Renal cortical epithelial cell (primary cell): ENCODE measurements at regions not wholly inside any gene's neighbourhood (a gene's known extent, or its start where the extent isn't known, plus 50 kb on each side); places are given as distances from the start of the nearest gene placed in this dataset.

Experiments used
- DNase-seq: peaks from one replicate; pipeline ENCODE4 v3.0.0-alpha.2; 2011; ENCODE audit warnings: low read depth

GRCh38 chr3:148149556-148149955 lies 548.1 kb upstream of the AGTR1 start:
- no peak for DNase-seq

GRCh38 chr3:148150141-148150540 lies 547.6 kb upstream of the AGTR1 start:
- DNase-seq: no peak

- DNase-seq: peak; percentile 62
Observed at GRCh38 chr3:148158210-148158609, 539.5 kb upstream of the AGTR1 start.

GRCh38 chr3:148162132-148162531 lies 535.6 kb upstream of the AGTR1 start:
- DNase-seq: no peak

- DNase-seq: no peak
Observed at GRCh38 chr3:148168347-148168746, 529.4 kb upstream of the AGTR1 start.

- DNase-seq: no peak
Observed at GRCh38 chr3:148173851-148174250, 523.9 kb upstream of the AGTR1 start.

- no peak for DNase-seq
Observed at GRCh38 chr3:148175214-148175613, 522.5 kb upstream of the AGTR1 start.

- DNase-seq: peak; percentile 54
Observed at GRCh38 chr3:148178503-148178902, 519.2 kb upstream of the AGTR1 start.

- DNase-seq: no peak
Observed at GRCh38 chr3:148184798-148185197, 512.9 kb upstream of the AGTR1 start.

GRCh38 chr3:148186881-148187280 lies 510.8 kb upstream of the AGTR1 start:
- no peak for DNase-seq

GRCh38 chr3:148187296-148187695 lies 510.4 kb upstream of the AGTR1 start:
- DNase-seq: no peak

- no peak for DNase-seq
Observed at GRCh38 chr3:148190441-148190990, 507.2 kb upstream of the AGTR1 start.

- DNase-seq: no peak
Observed at GRCh38 chr3:148191966-148192365, 505.7 kb upstream of the AGTR1 start.

GRCh38 chr3:148197061-148197460 lies 500.6 kb upstream of the AGTR1 start:
- no peak for DNase-seq

GRCh38 chr3:148202386-148202785 lies 495.3 kb upstream of the AGTR1 start:
- DNase-seq: no peak

- no peak for DNase-seq
Observed at GRCh38 chr3:148203297-148204010, 494.2 kb upstream of the AGTR1 start.

GRCh38 chr3:148204131-148204530 lies 493.6 kb upstream of the AGTR1 start:
- DNase-seq: no peak

- no peak for DNase-seq
Observed at GRCh38 chr3:148205977-148206376, 491.7 kb upstream of the AGTR1 start.

- no peak for DNase-seq
Observed at GRCh38 chr3:148206446-148206845, 491.3 kb upstream of the AGTR1 start.

- DNase-seq: no peak
Observed at GRCh38 chr3:148208975-148209374, 488.7 kb upstream of the AGTR1 start.

- DNase-seq: peak; percentile 61
Observed at GRCh38 chr3:148211725-148212124, 486.0 kb upstream of the AGTR1 start.

- DNase-seq: peak; percentile 2
Observed at GRCh38 chr3:148214705-148215104, 483.0 kb upstream of the AGTR1 start.

- DNase-seq: no peak
Observed at GRCh38 chr3:148217317-148217716, 480.4 kb upstream of the AGTR1 start.

GRCh38 chr3:148218222-148218621 lies 479.5 kb upstream of the AGTR1 start:
- DNase-seq: no peak
